Prostate gland (tissue), 2 donors: ENCODE measurements at regions not wholly inside any gene's neighbourhood (a gene's known extent, or its start where the extent isn't known, plus 50 kb on each side); places are given as distances from the start of the nearest gene placed in this dataset.

Experiments
- POLR2A ChIP-seq: fragments of 450-650 bp; IDR thresholded peaks from one replicate; pipeline ENCODE4 v1.6.1; 2016; ENCODE audit warnings: antibody characterized with exemption, mild to moderate bottlenecking
- POLR2AphosphoS5 ChIP-seq: sonication (generic); formaldehyde crosslinking; IDR thresholded peaks from one replicate; pipeline ENCODE4 v1.6.1; 2017; ENCODE audit warnings: antibody characterized with exemption
- TF ChIP-seq, protein P1 (sequence below), 4 experiments: fragments of 200-600 bp in 2 of 4; fragments of 450-650 bp in 2 of 4; sonication (generic) in 2 of 4; IDR thresholded peaks; 1 replicate in 3 of 4; 2 replicates in 1 of 4; pipeline ENCODE4 v1.5.1; 2016 to 2019; ENCODE audit warnings: antibody characterized with exemption in 4 of 4, mild to moderate bottlenecking in 2 of 4, moderate library complexity in 2 of 4

DNA sequence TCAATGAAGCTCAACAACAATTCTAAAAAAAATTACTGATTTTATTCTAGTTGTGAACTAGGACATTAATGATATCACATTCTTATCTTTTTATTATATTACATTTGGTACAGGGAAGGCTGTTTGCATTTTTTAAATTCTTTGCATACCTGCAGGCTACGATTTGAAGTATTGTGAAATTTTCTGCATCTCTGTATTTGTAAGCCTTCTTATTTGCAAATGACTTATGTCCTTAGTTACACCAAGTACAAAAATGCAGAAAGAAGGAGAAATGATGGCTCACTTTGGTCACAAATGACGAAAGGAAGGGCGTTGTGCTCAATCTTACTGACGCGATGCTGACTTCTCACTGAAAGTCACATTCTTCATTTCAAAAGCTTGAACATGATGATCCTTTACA, 227.5 kb upstream of the SOX11 start:
- TF ChIP-seq, protein P1, sequence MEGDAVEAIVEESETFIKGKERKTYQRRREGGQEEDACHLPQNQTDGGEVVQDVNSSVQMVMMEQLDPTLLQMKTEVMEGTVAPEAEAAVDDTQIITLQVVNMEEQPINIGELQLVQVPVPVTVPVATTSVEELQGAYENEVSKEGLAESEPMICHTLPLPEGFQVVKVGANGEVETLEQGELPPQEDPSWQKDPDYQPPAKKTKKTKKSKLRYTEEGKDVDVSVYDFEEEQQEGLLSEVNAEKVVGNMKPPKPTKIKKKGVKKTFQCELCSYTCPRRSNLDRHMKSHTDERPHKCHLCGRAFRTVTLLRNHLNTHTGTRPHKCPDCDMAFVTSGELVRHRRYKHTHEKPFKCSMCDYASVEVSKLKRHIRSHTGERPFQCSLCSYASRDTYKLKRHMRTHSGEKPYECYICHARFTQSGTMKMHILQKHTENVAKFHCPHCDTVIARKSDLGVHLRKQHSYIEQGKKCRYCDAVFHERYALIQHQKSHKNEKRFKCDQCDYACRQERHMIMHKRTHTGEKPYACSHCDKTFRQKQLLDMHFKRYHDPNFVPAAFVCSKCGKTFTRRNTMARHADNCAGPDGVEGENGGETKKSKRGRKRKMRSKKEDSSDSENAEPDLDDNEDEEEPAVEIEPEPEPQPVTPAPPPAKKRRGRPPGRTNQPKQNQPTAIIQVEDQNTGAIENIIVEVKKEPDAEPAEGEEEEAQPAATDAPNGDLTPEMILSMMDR (IDR thresholded peaks at IDR 0.05), result no peak
- no peak for TF ChIP-seq POLR2AphosphoS5
- no peak for TF ChIP-seq POLR2A
